ENCODE measurements at regions not wholly inside any gene's neighbourhood (a gene's known extent, or its start where the extent isn't known, plus 50 kb on each side); places are given as distances from the start of the nearest gene placed in this dataset.

DNA sequence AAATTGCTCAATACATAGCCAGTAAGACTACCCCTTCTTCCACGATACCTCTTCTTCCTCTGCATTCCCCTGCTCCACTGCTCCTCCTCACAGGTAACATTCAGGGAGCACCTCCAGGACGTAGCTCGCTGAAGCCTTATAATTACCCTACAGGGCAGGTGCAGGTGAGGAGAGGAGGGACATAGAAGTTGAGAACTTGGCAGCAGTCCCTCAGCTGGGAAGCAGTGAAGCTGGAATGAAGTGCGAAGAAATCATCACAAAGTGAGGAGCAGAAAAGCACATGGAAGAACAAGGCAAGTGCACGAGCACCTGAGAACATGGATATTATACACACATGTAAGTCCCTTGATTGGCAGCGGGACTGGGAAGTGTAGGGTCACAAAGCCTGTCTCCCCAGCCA, 118.2 kb downstream of the HSD17B3 start:
- WGBS, 2 donors: 91 to 92% methylated on average over 6 of the region's 6 CpGs
- intact Hi-C loops (cut with DNase I): loop anchor here in 1 of 10 donors (10.0 kb wide), 1 partner anchor 619 kb away; no protein-coding TSS in a partner anchor
- TF ChIP-seq, protein P1, sequence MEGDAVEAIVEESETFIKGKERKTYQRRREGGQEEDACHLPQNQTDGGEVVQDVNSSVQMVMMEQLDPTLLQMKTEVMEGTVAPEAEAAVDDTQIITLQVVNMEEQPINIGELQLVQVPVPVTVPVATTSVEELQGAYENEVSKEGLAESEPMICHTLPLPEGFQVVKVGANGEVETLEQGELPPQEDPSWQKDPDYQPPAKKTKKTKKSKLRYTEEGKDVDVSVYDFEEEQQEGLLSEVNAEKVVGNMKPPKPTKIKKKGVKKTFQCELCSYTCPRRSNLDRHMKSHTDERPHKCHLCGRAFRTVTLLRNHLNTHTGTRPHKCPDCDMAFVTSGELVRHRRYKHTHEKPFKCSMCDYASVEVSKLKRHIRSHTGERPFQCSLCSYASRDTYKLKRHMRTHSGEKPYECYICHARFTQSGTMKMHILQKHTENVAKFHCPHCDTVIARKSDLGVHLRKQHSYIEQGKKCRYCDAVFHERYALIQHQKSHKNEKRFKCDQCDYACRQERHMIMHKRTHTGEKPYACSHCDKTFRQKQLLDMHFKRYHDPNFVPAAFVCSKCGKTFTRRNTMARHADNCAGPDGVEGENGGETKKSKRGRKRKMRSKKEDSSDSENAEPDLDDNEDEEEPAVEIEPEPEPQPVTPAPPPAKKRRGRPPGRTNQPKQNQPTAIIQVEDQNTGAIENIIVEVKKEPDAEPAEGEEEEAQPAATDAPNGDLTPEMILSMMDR (IDR thresholded peaks at IDR 0.05): no peak
- Histone ChIP-seq H3K27ac (no peak overlapping the region), H3K27me3 (peaks cover 0 to 73% (median 32%) of the 10 kb centered on the region in 7 donors), H3K4me1 (peaks cover 0 to 6% (median 0%) of the 10 kb centered on the region in 9 donors), H3K4me3 (no peak overlapping the region), H3K36me3 (no peaks in the 10 kb centered on the region), H3K9me3 (peaks cover 0 to 16% (median 0%) of the 10 kb centered on the region in 11 donors)
- DNase-seq (no peak), ATAC-seq (no peak)

DNA sequence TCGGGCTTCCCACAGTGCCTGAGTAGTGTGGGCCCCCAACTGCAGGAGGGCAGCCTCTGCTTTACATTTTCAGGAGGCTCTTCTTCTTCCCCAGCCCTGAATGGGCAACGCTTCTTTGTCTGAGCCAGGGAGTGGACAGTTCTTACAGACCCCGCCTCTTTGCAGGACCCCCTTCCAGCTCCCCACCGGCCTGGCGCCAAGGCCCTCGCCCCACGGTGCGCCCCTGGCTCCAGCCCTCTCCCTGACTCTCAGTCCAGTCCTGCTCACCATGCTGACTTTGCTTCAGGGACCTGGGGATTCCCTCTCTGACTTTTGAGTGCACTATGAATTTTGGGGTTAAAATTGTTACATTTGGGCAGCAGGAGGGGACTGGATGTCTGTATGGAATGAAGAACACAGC, 123.8 kb downstream of the HSD17B3 start:
- no peaks in the 10 kb centered on the region for H3K36me3 ChIP-seq
- ATAC-seq (peak in 1 of 8 donors; percentile 24), DNase-seq (no peak)
- peaks cover 0 to 63% (median 28%) of the 10 kb centered on the region in 7 donors for H3K27me3 ChIP-seq
- TF ChIP-seq, protein P1 (IDR thresholded peaks at IDR 0.05): no peak
- H3K4me1 ChIP-seq: peaks cover 0 to 8% (median 0%) of the 10 kb centered on the region in 9 donors
- no peaks in the 10 kb centered on the region for H3K9me3 ChIP-seq
- H3K27ac ChIP-seq: no peak overlapping the region
- intact Hi-C loops (cut with DNase I): no loop called here
- WGBS, 2 donors: 85 to 90% methylated on average over 8 of the region's 8 CpGs
- no peak overlapping the region for H3K4me3 ChIP-seq

DNA sequence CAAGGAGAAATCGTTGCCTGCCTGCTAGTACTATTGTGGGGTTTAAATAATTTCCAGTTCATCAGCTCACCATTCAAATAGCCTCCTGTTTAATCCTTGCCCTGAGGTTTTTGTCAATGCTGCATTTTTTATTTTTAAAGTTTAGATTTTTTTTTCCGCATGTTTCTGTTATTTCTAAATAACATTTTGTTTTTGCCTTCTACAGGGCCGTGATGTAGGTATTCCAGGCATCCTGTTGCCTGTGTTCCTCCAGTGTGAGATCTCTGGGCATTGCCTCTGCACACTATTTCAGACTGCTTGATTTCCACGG, 124.3 kb downstream of the HSD17B3 start:
- Histone ChIP-seq H3K4me3 (no peak overlapping the region), H3K27ac (no peak overlapping the region), H3K27me3 (peaks cover 0 to 63% (median 31%) of the 10 kb centered on the region in 7 donors), H3K4me1 (peaks cover 0 to 8% (median 0%) of the 10 kb centered on the region in 9 donors), H3K9me3 (no peaks in the 10 kb centered on the region), H3K36me3 (no peaks in the 10 kb centered on the region)
- DNase-seq (no peak), ATAC-seq (no peak)
- TF ChIP-seq, protein P1 (IDR thresholded peaks at IDR 0.05): no peak
- intact Hi-C loops (cut with DNase I): no loop called here
- 55 to 63% methylated on average over 4 of the region's 4 CpGs for WGBS, 2 donors

DNA sequence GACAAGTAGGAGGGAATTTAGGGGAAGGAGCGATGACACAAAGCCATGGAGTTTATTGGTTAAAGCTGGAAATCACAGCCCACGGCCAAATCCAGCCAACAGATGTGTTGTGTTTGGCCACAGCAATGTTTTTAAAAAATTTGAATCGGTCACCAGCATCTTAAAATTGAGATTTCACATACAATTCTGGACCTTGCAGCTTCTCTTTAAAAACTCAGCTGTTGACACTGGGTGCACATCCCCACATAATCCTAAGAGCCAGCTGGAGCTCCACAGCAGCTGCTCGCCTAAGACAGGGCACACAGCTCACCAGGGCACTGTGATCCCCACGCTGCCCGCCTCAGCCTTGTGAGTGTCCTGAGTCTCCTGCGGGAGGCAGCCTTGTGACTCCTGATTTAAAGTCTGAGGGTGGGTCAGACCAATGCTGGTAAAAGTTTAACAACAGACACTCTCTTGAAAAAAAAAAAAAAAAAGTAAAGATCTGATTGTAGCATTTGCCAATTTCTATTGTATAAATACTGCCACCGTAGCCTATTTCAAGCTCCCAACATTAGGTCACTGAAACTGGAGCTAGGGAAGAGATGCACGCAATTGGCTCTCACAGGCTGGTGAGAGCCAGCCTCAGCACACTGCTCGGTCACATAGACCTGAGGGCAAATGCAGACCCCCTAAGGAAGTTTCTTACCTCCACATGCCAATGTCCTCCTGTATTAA, 124.8 kb downstream of the HSD17B3 start:
- Histone ChIP-seq H3K9me3 (no peaks in the 10 kb centered on the region), H3K4me3 (no peak overlapping the region), H3K27ac (no peak overlapping the region), H3K27me3 (peaks cover 0 to 65% (median 32%) of the 10 kb centered on the region in 7 donors), H3K4me1 (peaks cover 0 to 8% (median 0%) of the 10 kb centered on the region in 9 donors), H3K36me3 (no peaks in the 10 kb centered on the region)
- peak in 5 of 8 donors; percentile 33 to 64 (median 55) for ATAC-seq
- TF ChIP-seq, protein P1 (IDR thresholded peaks at IDR 0.05): no peak
- intact Hi-C loops (cut with DNase I): no loop called here
- no peak for DNase-seq
- WGBS, 2 donors: 47 to 54% methylated on average over 10 of the region's 10 CpGs

Data from heart right ventricle (tissue), 16 donors.